ENCODE measurements at regions not wholly inside any gene's neighbourhood (a gene's known extent, or its start where the extent isn't known, plus 50 kb on each side); places are given as distances from the start of the nearest gene placed in this dataset.

- DNase-seq (ENCODE audit: low read depth): no peak
Observed at GRCh38 chr4:74615411-74615810, 170.5 kb downstream of the AREG start.

- DNase-seq (ENCODE audit: low read depth): no peak
Observed at GRCh38 chr4:74618166-74618565, 173.2 kb downstream of the AREG start.

- no peak for DNase-seq (ENCODE audit: low read depth)
Observed at GRCh38 chr4:74618659-74619058, 173.7 kb downstream of the AREG start.

- DNase-seq (ENCODE audit: low read depth): no peak
Observed at GRCh38 chr4:74619931-74620702, 174.2 kb downstream of the BTC start.

- DNase-seq (ENCODE audit: low read depth): no peak
Observed at GRCh38 chr4:74621616-74622015, 172.7 kb downstream of the BTC start.

- no peak for DNase-seq (ENCODE audit: low read depth)
Observed at GRCh38 chr4:74623041-74623440, 171.3 kb downstream of the BTC start.

GRCh38 chr4:74624351-74625151 is 169.8 kb downstream of the BTC start:
- no peak for DNase-seq (ENCODE audit: low read depth)

- DNase-seq (ENCODE audit: low read depth): no peak
Observed at GRCh38 chr4:74625981-74626380, 168.3 kb downstream of the BTC start.

- no peak for DNase-seq (ENCODE audit: low read depth)
Observed at GRCh38 chr4:74627093-74627492, 167.2 kb downstream of the BTC start.

GRCh38 chr4:74627504-74627903 is 166.8 kb downstream of the BTC start:
- no peak for DNase-seq (ENCODE audit: low read depth)

GRCh38 chr4:74628852-74629620 is 165.3 kb downstream of the BTC start:
- no peak for DNase-seq (ENCODE audit: low read depth)

GRCh38 chr4:74630551-74630950 is 163.8 kb downstream of the BTC start:
- no peak for DNase-seq (ENCODE audit: low read depth)

GRCh38 chr4:74631338-74631737 is 163.0 kb downstream of the BTC start:
- no peak for DNase-seq (ENCODE audit: low read depth)

GRCh38 chr4:74631988-74632387 is 162.3 kb downstream of the BTC start:
- no peak for DNase-seq (ENCODE audit: low read depth)

- DNase-seq (ENCODE audit: low read depth): no peak
Observed at GRCh38 chr4:74632634-74633033, 161.7 kb downstream of the BTC start.

GRCh38 chr4:74635074-74635473 is 159.2 kb downstream of the BTC start:
- no peak for DNase-seq (ENCODE audit: low read depth)

- DNase-seq (ENCODE audit: low read depth): no peak
Observed at GRCh38 chr4:74635490-74636123, 158.7 kb downstream of the BTC start.

- DNase-seq (ENCODE audit: low read depth): no peak
Observed at GRCh38 chr4:74638001-74638400, 156.3 kb downstream of the BTC start.

- DNase-seq (ENCODE audit: low read depth): no peak
Observed at GRCh38 chr4:74638689-74639088, 155.6 kb downstream of the BTC start.

- DNase-seq (ENCODE audit: low read depth): no peak
Observed at GRCh38 chr4:74640111-74640903, 154.0 kb downstream of the BTC start.

GRCh38 chr4:74642006-74642405 is 152.3 kb downstream of the BTC start:
- no peak for DNase-seq (ENCODE audit: low read depth)

All from activated T-cell treated with anti-CD3 and anti-CD28 coated beads for 1 hour (primary cell).